ENCODE measurements at regions not wholly inside any gene's neighbourhood (a gene's known extent, or its start where the extent isn't known, plus 50 kb on each side); places are given as distances from the start of the nearest gene placed in this dataset.

- TF ChIP-seq EP300 (conservative IDR thresholded peaks at IDR 0.05; ENCODE audit: poor library complexity, severe bottlenecking) (no peak), SMC3 (conservative IDR thresholded peaks at IDR 0.05; ENCODE audit: poor library complexity) (no peak), POLR2AphosphoS5 (IDR thresholded peaks at IDR 0.05) (no peak), RAD21 (conservative IDR thresholded peaks at IDR 0.05) (no peak), TAF1 (IDR thresholded peaks at IDR 0.05; ENCODE audit: low read depth) (no peak), MXI1 (conservative IDR thresholded peaks at IDR 0.05; ENCODE audit: poor library complexity, severe bottlenecking) (no peak), CTCF (IDR thresholded peaks at IDR 0.05; ENCODE audit: poor library complexity, severe bottlenecking) (no peak), EZH2 (IDR thresholded peaks at IDR 0.05; ENCODE audit: borderline replicate concordance, insufficient read depth, low read length, poor library complexity, severe bottlenecking) (no peak), REST (IDR thresholded peaks at IDR 0.05; ENCODE audit: borderline replicate concordance) (no peak)
- no peak overlapping the region for H2AFZ ChIP-seq (ENCODE audit: low read depth, low read length)
- H3K9me3 ChIP-seq (ENCODE audit: low read length), result no peaks in the 10 kb centered on the region
- H3K9ac ChIP-seq (ENCODE audit: low read length), result no peak overlapping the region
- no peaks in the 10 kb centered on the region for H3K27me3 ChIP-seq (ENCODE audit: insufficient read depth, low read depth, low read length)
- H3K79me2 ChIP-seq (replicated peaks; ENCODE audit: insufficient read depth, low read length), result no peaks in the 10 kb centered on the region
- no peaks in the 10 kb centered on the region for H4K20me1 ChIP-seq (ENCODE audit: insufficient read depth)
- no peaks in the 10 kb centered on the region for H3K9me2 ChIP-seq (ENCODE audit: insufficient read depth, low read length)
- no peak overlapping the region for H3K27ac ChIP-seq (ENCODE audit: low read length)
- H3F3A ChIP-seq (ENCODE audit: insufficient read depth, low read length, poor library complexity, severe bottlenecking), result no peaks in the 10 kb centered on the region
- H3K4me2 ChIP-seq (ENCODE audit: low read length), result no peak overlapping the region
- no peak overlapping the region for H3K4me3 ChIP-seq (ENCODE audit: low read length)
- no peaks in the 10 kb centered on the region for H3K36me3 ChIP-seq (ENCODE audit: insufficient read depth, low read length)
These were observed 152.8 kb upstream of the ARSJ start for GRCh38 chr4:114132199-114132598.

- Histone ChIP-seq H3K27ac (ENCODE audit: low read length) (no peak overlapping the region), H4K20me1 (ENCODE audit: insufficient read depth) (no peaks in the 10 kb centered on the region), H3K4me2 (ENCODE audit: low read length) (no peak overlapping the region), H3F3A (ENCODE audit: insufficient read depth, low read length, poor library complexity, severe bottlenecking) (no peaks in the 10 kb centered on the region), H3K27me3 (ENCODE audit: insufficient read depth, low read depth, low read length) (no peaks in the 10 kb centered on the region), H3K9me2 (ENCODE audit: insufficient read depth, low read length) (no peaks in the 10 kb centered on the region), H2AFZ (ENCODE audit: low read depth, low read length) (no peak overlapping the region), H3K9ac (ENCODE audit: low read length) (no peak overlapping the region), H3K36me3 (ENCODE audit: insufficient read depth, low read length) (no peaks in the 10 kb centered on the region), H3K9me3 (ENCODE audit: low read length) (no peaks in the 10 kb centered on the region), H3K79me2 (replicated peaks; ENCODE audit: insufficient read depth, low read length) (no peaks in the 10 kb centered on the region), H3K4me3 (ENCODE audit: low read length) (no peak overlapping the region)
- TF ChIP-seq RAD21 (conservative IDR thresholded peaks at IDR 0.05) (no peak), SMC3 (conservative IDR thresholded peaks at IDR 0.05; ENCODE audit: poor library complexity) (no peak), MXI1 (conservative IDR thresholded peaks at IDR 0.05; ENCODE audit: poor library complexity, severe bottlenecking) (no peak), TAF1 (IDR thresholded peaks at IDR 0.05; ENCODE audit: low read depth) (no peak), EZH2 (IDR thresholded peaks at IDR 0.05; ENCODE audit: borderline replicate concordance, insufficient read depth, low read length, poor library complexity, severe bottlenecking) (no peak), CTCF (IDR thresholded peaks at IDR 0.05; ENCODE audit: poor library complexity, severe bottlenecking) (no peak), EP300 (conservative IDR thresholded peaks at IDR 0.05; ENCODE audit: poor library complexity, severe bottlenecking) (no peak), POLR2AphosphoS5 (IDR thresholded peaks at IDR 0.05) (no peak), REST (IDR thresholded peaks at IDR 0.05; ENCODE audit: borderline replicate concordance) (no peak)
These were observed 153.4 kb upstream of the ARSJ start for GRCh38 chr4:114132830-114133229.
